ENCODE measurements at regions not wholly inside any gene's neighbourhood (a gene's known extent, or its start where the extent isn't known, plus 50 kb on each side); places are given as distances from the start of the nearest gene placed in this dataset.

GRCh38 chr4:171629182-171629581 is 184.0 kb upstream of the GALNTL6 start:
- no peak for DNase-seq

GRCh38 chr4:171626554-171626953 is 186.7 kb upstream of the GALNTL6 start:
- DNase-seq = no peak

- DNase-seq = no peak
Observed at GRCh38 chr4:171622729-171623128, 190.5 kb upstream of the GALNTL6 start.

- no peak for DNase-seq
Observed at GRCh38 chr4:171621646-171622045, 191.6 kb upstream of the GALNTL6 start.

GRCh38 chr4:171612907-171613306 is 200.3 kb upstream of the GALNTL6 start:
- DNase-seq = no peak

GRCh38 chr4:171602638-171603355 is 210.4 kb upstream of the GALNTL6 start:
- no peak for DNase-seq

- no peak for DNase-seq
Observed at GRCh38 chr4:171601091-171601490, 212.1 kb upstream of the GALNTL6 start.

GRCh38 chr4:171599628-171600027 is 213.6 kb upstream of the GALNTL6 start:
- no peak for DNase-seq

- DNase-seq = no peak
Observed at GRCh38 chr4:171594293-171594692, 218.9 kb upstream of the GALNTL6 start.

- no peak for DNase-seq
Observed at GRCh38 chr4:171590716-171591115, 222.5 kb upstream of the GALNTL6 start.

- no peak for DNase-seq
Observed at GRCh38 chr4:171588764-171589163, 224.4 kb upstream of the GALNTL6 start.

GRCh38 chr4:171588051-171588545 is 225.1 kb upstream of the GALNTL6 start:
- DNase-seq = no peak

- no peak for DNase-seq
Observed at GRCh38 chr4:171583790-171584189, 229.4 kb upstream of the GALNTL6 start.

GRCh38 chr4:171582961-171583581 is 230.1 kb upstream of the GALNTL6 start:
- DNase-seq = no peak

- no peak for DNase-seq
Observed at GRCh38 chr4:171573181-171573580, 240.0 kb upstream of the GALNTL6 start.

- DNase-seq = no peak
Observed at GRCh38 chr4:171565130-171565788, 247.9 kb upstream of the GALNTL6 start.

GRCh38 chr4:171561419-171561818 is 251.8 kb upstream of the GALNTL6 start:
- DNase-seq = no peak

- no peak for DNase-seq
Observed at GRCh38 chr4:171553961-171554360, 259.2 kb upstream of the GALNTL6 start.

- DNase-seq = no peak
Observed at GRCh38 chr4:171542640-171543039, 270.6 kb upstream of the GALNTL6 start.

GRCh38 chr4:171538601-171539100 is 274.6 kb upstream of the GALNTL6 start:
- DNase-seq = no peak

- DNase-seq = no peak
Observed at GRCh38 chr4:171534391-171534790, 278.8 kb upstream of the GALNTL6 start.

GRCh38 chr4:171532968-171533367 is 280.2 kb upstream of the GALNTL6 start:
- DNase-seq = no peak

- no peak for DNase-seq
Observed at GRCh38 chr4:171524903-171525302, 288.3 kb upstream of the GALNTL6 start.

- DNase-seq = no peak
Observed at GRCh38 chr4:171521726-171522125, 291.5 kb upstream of the GALNTL6 start.
